ENCODE measurements at regions not wholly inside any gene's neighbourhood (a gene's known extent, or its start where the extent isn't known, plus 50 kb on each side); places are given as distances from the start of the nearest gene placed in this dataset.

- H3K4ac ChIP-seq (ENCODE audit: low read depth, low read length), result no peak overlapping the region
- no peaks in the 10 kb centered on the region for H3K4me1 ChIP-seq (ENCODE audit: control insufficient read depth in 1 of 2, insufficient read depth in 2 of 2, low read length in 2 of 2)
Observed at GRCh38 chr2:40639320-40639719, 187.4 kb upstream of the SLC8A1 start.

GRCh38 chr2:40642237-40642636, 190.3 kb upstream of the SLC8A1 start:
- H4K12ac ChIP-seq (ENCODE audit: low read depth, low read length), result no peak overlapping the region
- no peak overlapping the region for H3K27ac ChIP-seq (ENCODE audit: low read depth, low read length)
- no peaks in the 10 kb centered on the region for H3K9me3 ChIP-seq (ENCODE audit: insufficient read depth, low read depth, low read length)
- DNase-seq, result no peak
- no peak overlapping the region for H2AFZ ChIP-seq (ENCODE audit: insufficient read depth, low read length, poor library complexity)
- H3K79me1 ChIP-seq (ENCODE audit: low read length), result no peaks in the 10 kb centered on the region
- H3K18ac ChIP-seq (ENCODE audit: low read length), result no peak overlapping the region
- no peaks in the 10 kb centered on the region for H3K79me2 ChIP-seq (ENCODE audit: control insufficient read depth, insufficient read depth, low read length, poor library complexity)
- no peak overlapping the region for H3K4me3 ChIP-seq (ENCODE audit: low read depth, low read length)
- H2BK120ac ChIP-seq (ENCODE audit: insufficient read depth, low read length, poor library complexity), result no peak overlapping the region
- H2AK5ac ChIP-seq (ENCODE audit: low read length), result no peak overlapping the region
- no peak overlapping the region for H3K4me2 ChIP-seq (ENCODE audit: low read length)
- H3K4me1 ChIP-seq (ENCODE audit: control insufficient read depth in 1 of 2, insufficient read depth in 2 of 2, low read length in 2 of 2), result no peaks in the 10 kb centered on the region
- H4K8ac ChIP-seq (ENCODE audit: low read depth, low read length), result no peak overlapping the region
- H3K14ac ChIP-seq (ENCODE audit: low read length), result no peak overlapping the region
- no peak overlapping the region for H3K4ac ChIP-seq (ENCODE audit: low read depth, low read length)
- H2BK5ac ChIP-seq (ENCODE audit: low read depth, low read length, poor library complexity), result no peak overlapping the region
- no peaks in the 10 kb centered on the region for H3K36me3 ChIP-seq (ENCODE audit: control insufficient read depth in 1 of 2, insufficient read depth in 2 of 2, low read length in 2 of 2)
- WGBS (ENCODE audit: extremely low coverage, insufficient coverage, insufficient read length), result no CpG with 5 or more reads among the region's 1 CpG
- no peak overlapping the region for H3K9ac ChIP-seq (ENCODE audit: low read length)
- no peak overlapping the region for H4K91ac ChIP-seq (ENCODE audit: low read depth, low read length)
- no peak overlapping the region for H3K23ac ChIP-seq (ENCODE audit: low read length)
- H2BK12ac ChIP-seq (ENCODE audit: low read length), result no peak overlapping the region
- H3K27me3 ChIP-seq (ENCODE audit: insufficient read depth, low read length), result no peaks in the 10 kb centered on the region

More at GRCh38 chr2:40639320-40639719, 187.4 kb upstream of the SLC8A1 start:
- Histone ChIP-seq H2AFZ (ENCODE audit: insufficient read depth, low read length, poor library complexity) (no peak overlapping the region), H3K9ac (ENCODE audit: low read length) (no peak overlapping the region), H2AK5ac (ENCODE audit: low read length) (no peak overlapping the region), H3K18ac (ENCODE audit: low read length) (no peak overlapping the region), H3K4me3 (ENCODE audit: low read depth, low read length) (no peak overlapping the region), H2BK12ac (ENCODE audit: low read length) (no peak overlapping the region), H4K12ac (ENCODE audit: low read depth, low read length) (no peak overlapping the region), H2BK5ac (ENCODE audit: low read depth, low read length, poor library complexity) (no peak overlapping the region), H2BK120ac (ENCODE audit: insufficient read depth, low read length, poor library complexity) (no peak overlapping the region), H3K27ac (ENCODE audit: low read depth, low read length) (no peak overlapping the region), H3K23ac (ENCODE audit: low read length) (no peak overlapping the region), H3K14ac (ENCODE audit: low read length) (no peak overlapping the region), H4K91ac (ENCODE audit: low read depth, low read length) (no peak overlapping the region), H4K8ac (ENCODE audit: low read depth, low read length) (no peak overlapping the region), H3K79me2 (ENCODE audit: control insufficient read depth, insufficient read depth, low read length, poor library complexity) (no peaks in the 10 kb centered on the region), H3K79me1 (ENCODE audit: low read length) (no peaks in the 10 kb centered on the region), H3K27me3 (ENCODE audit: insufficient read depth, low read length) (no peaks in the 10 kb centered on the region), H3K9me3 (ENCODE audit: insufficient read depth, low read depth, low read length) (no peaks in the 10 kb centered on the region), H3K36me3 (ENCODE audit: control insufficient read depth in 1 of 2, insufficient read depth in 2 of 2, low read length in 2 of 2) (no peaks in the 10 kb centered on the region), H3K4me2 (ENCODE audit: low read length) (no peak overlapping the region)
- WGBS (ENCODE audit: extremely low coverage, insufficient coverage, insufficient read length), result no CpG with 5 or more reads among the region's 4 CpGs
- DNase-seq, result no peak

- Histone ChIP-seq H3K4ac (ENCODE audit: low read depth, low read length) (no peak overlapping the region), H4K12ac (ENCODE audit: low read depth, low read length) (no peak overlapping the region), H3K18ac (ENCODE audit: low read length) (no peak overlapping the region), H3K14ac (ENCODE audit: low read length) (no peak overlapping the region), H3K79me2 (ENCODE audit: control insufficient read depth, insufficient read depth, low read length, poor library complexity) (no peaks in the 10 kb centered on the region), H4K91ac (ENCODE audit: low read depth, low read length) (no peak overlapping the region), H3K23ac (ENCODE audit: low read length) (no peak overlapping the region), H2BK5ac (ENCODE audit: low read depth, low read length, poor library complexity) (no peak overlapping the region), H3K4me3 (ENCODE audit: low read depth, low read length) (no peak overlapping the region), H3K9me3 (ENCODE audit: insufficient read depth, low read depth, low read length) (no peaks in the 10 kb centered on the region), H2BK12ac (ENCODE audit: low read length) (no peak overlapping the region), H3K27ac (ENCODE audit: low read depth, low read length) (no peak overlapping the region), H4K8ac (ENCODE audit: low read depth, low read length) (no peak overlapping the region), H2AK5ac (ENCODE audit: low read length) (no peak overlapping the region), H3K4me2 (ENCODE audit: low read length) (no peak overlapping the region), H2BK120ac (ENCODE audit: insufficient read depth, low read length, poor library complexity) (no peak overlapping the region), H3K27me3 (ENCODE audit: insufficient read depth, low read length) (no peaks in the 10 kb centered on the region), H2AFZ (ENCODE audit: insufficient read depth, low read length, poor library complexity) (no peak overlapping the region), H3K36me3 (ENCODE audit: control insufficient read depth in 1 of 2, insufficient read depth in 2 of 2, low read length in 2 of 2) (no peaks in the 10 kb centered on the region), H3K4me1 (ENCODE audit: control insufficient read depth in 1 of 2, insufficient read depth in 2 of 2, low read length in 2 of 2) (no peaks in the 10 kb centered on the region), H3K9ac (ENCODE audit: low read length) (no peak overlapping the region), H3K79me1 (ENCODE audit: low read length) (no peaks in the 10 kb centered on the region)
- WGBS (ENCODE audit: extremely low coverage, insufficient coverage, insufficient read length), result no CpG with 5 or more reads among the region's 2 CpGs
- DNase-seq, result no peak
Observed at GRCh38 chr2:40642726-40643125, 190.8 kb upstream of the SLC8A1 start.

GRCh38 chr2:40646642-40647041, 194.8 kb upstream of the SLC8A1 start:
- no peak for DNase-seq
- H3K23ac ChIP-seq (ENCODE audit: low read length), result no peak overlapping the region
- H2AFZ ChIP-seq (ENCODE audit: insufficient read depth, low read length, poor library complexity), result no peak overlapping the region
- H3K4me3 ChIP-seq (ENCODE audit: low read depth, low read length), result no peak overlapping the region
- no peaks in the 10 kb centered on the region for H3K79me1 ChIP-seq (ENCODE audit: low read length)
- no peaks in the 10 kb centered on the region for H3K27me3 ChIP-seq (ENCODE audit: insufficient read depth, low read length)
- H4K8ac ChIP-seq (ENCODE audit: low read depth, low read length), result no peak overlapping the region
- H3K4me2 ChIP-seq (ENCODE audit: low read length), result no peak overlapping the region
- H2BK120ac ChIP-seq (ENCODE audit: insufficient read depth, low read length, poor library complexity), result no peak overlapping the region
- no peaks in the 10 kb centered on the region for H3K36me3 ChIP-seq (ENCODE audit: control insufficient read depth in 1 of 2, insufficient read depth in 2 of 2, low read length in 2 of 2)
- no peaks in the 10 kb centered on the region for H3K9me3 ChIP-seq (ENCODE audit: insufficient read depth, low read depth, low read length)
- no peak overlapping the region for H3K4ac ChIP-seq (ENCODE audit: low read depth, low read length)
- no peaks in the 10 kb centered on the region for H3K4me1 ChIP-seq (ENCODE audit: control insufficient read depth in 1 of 2, insufficient read depth in 2 of 2, low read length in 2 of 2)
- no peak overlapping the region for H3K18ac ChIP-seq (ENCODE audit: low read length)
- H4K91ac ChIP-seq (ENCODE audit: low read depth, low read length), result no peak overlapping the region
- no peak overlapping the region for H3K14ac ChIP-seq (ENCODE audit: low read length)
- no peak overlapping the region for H3K27ac ChIP-seq (ENCODE audit: low read depth, low read length)
- WGBS (ENCODE audit: extremely low coverage, insufficient coverage, insufficient read length), result 100% methylated on average over 1 of the region's 2 CpGs
- no peaks in the 10 kb centered on the region for H3K79me2 ChIP-seq (ENCODE audit: control insufficient read depth, insufficient read depth, low read length, poor library complexity)
- no peak overlapping the region for H2BK12ac ChIP-seq (ENCODE audit: low read length)
- no peak overlapping the region for H4K12ac ChIP-seq (ENCODE audit: low read depth, low read length)
- no peak overlapping the region for H3K9ac ChIP-seq (ENCODE audit: low read length)
- no peak overlapping the region for H2AK5ac ChIP-seq (ENCODE audit: low read length)
- no peak overlapping the region for H2BK5ac ChIP-seq (ENCODE audit: low read depth, low read length, poor library complexity)

Measured in trophoblast cell (in vitro differentiated cells and primary cell).